ENCODE measurements at regions not wholly inside any gene's neighbourhood (a gene's known extent, or its start where the extent isn't known, plus 50 kb on each side); places are given as distances from the start of the nearest gene placed in this dataset.

- DNase-seq = no peak
These were observed 1000.9 kb downstream of the CDH18 start for GRCh38 chr5:18987101-18987500.

GRCh38 chr5:18990852-18991251 is 997.1 kb downstream of the CDH18 start:
- no peak for DNase-seq

DNA sequence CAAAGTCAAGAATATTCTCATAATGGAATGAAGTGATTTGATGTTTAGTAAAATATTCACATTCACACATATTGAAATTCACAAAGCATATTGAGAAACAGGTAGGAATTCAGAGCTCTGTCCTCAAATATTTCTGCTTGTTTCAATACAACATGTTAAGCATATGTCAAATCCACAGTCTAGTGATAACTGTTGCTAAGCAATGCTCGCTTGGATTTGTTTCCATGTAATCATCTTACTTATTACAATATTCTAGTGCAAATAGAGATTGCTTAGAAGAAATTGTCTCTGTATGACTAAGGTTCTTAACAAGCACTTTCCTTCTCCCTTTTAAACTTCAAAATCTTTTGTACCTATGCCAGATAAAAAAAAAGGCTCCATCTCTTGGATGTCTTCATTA is 995.7 kb downstream of the CDH18 start:
- DNase-seq = no peak

DNA sequence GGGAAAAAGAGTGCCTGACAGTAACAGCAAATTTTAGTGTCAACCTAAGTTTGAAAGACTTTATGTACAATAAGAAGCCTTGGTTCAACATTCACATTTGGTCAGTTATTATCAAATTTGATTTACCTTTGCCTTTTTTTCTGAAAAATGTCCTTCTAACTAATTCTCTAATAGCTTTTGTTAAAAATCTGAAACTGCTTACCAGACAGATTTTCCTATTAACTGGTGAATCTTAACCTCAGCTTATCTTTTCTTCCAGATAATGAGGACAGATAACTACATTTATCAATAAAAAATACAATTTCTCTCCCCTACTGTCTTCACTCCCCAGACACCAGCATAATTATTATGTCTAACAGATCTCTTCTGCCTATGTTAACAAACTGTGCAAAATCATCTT is 988.5 kb downstream of the CDH18 start:
- no peak for DNase-seq

GRCh38 chr5:19001054-19001453 is 986.9 kb downstream of the CDH18 start:
- DNase-seq = no peak

GRCh38 chr5:19001539-19001938 is 986.5 kb downstream of the CDH18 start:
- no peak for DNase-seq

GRCh38 chr5:19002111-19002510 is 985.9 kb downstream of the CDH18 start:
- DNase-seq = no peak

DNA sequence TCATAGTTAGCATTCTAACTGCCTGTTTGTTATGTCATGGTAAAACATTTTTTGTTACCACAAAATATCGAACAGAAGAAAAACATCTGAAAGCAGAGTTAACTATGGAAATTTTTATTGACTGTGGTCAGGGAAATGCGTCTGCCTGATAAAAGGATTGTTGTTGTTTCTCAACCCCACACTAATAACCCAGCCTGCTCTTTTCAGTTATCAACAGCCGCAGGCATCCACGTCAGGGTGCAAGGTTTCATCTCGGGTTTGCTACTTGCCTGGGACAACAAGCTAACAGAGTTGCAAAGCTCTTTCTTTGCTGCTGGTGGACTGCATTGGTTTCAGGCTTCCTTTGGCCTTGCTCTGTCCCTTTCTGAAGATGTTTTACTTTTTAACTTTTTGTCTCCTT is 969.2 kb downstream of the CDH18 start:
- DNase-seq = no peak

GRCh38 chr5:19031491-19031890 is 956.5 kb downstream of the CDH18 start:
- no peak for DNase-seq

DNA sequence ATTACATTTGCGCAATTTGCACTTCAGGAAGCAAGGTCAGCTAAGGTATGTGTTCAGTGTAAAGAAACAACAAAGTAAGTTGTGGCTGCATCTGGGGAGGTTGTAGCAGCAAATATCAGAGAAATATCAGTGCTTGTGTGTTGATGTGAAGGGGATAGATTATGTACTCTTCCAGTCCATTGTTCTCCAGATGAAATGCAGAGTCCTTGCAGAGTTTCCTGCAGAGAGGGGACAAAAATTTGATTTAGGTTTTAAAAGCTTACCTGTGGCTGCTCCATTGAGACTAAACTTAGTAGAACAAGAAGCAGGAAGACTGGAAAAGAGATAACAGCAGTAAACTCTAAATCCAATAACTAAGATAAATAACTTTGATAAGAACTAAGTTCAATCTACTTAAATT is 952.2 kb downstream of the CDH18 start:
- no peak for DNase-seq

GRCh38 chr5:19042106-19042505 is 945.9 kb downstream of the CDH18 start:
- no peak for DNase-seq

GRCh38 chr5:19044311-19044710 is 943.7 kb downstream of the CDH18 start:
- DNase-seq = no peak

DNA sequence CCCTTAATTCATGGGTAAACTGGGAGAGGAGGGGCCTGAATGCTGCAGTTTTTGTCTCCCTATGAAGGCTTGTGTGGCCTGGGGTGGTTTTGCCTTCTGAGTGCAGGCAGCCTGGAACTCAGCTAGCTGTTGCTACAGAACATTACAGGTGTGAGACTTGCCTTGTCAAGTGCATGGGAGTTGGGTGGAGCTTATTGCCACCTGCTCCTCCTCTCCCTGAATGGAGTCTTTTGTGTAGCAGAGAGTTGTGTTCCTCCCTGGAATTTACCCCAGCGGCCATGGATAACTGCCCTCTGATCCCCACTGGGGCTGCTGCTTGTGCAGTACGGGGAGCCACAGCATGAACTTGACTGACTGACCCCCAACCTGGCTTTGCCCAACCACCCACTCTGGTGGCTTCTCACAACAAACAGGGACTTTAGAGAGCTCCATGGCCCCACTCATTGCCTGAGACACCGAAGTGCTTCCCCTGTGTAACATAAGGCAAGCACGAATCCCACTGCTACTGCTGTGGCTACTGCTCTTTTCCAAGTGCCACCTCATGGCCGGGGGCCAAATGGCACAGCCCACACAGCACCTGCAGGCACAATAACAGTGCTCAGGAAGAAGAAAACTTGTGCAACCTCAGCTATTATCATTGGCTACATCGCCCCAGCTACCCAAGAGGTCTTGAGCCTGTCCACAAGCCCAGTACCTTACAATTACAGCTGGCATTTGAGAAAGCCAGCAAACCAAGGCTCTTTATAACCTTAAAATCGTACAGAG is 942.9 kb downstream of the CDH18 start:
- no peak for DNase-seq

GRCh38 chr5:19047277-19047676 is 940.7 kb downstream of the CDH18 start:
- DNase-seq = no peak

DNA sequence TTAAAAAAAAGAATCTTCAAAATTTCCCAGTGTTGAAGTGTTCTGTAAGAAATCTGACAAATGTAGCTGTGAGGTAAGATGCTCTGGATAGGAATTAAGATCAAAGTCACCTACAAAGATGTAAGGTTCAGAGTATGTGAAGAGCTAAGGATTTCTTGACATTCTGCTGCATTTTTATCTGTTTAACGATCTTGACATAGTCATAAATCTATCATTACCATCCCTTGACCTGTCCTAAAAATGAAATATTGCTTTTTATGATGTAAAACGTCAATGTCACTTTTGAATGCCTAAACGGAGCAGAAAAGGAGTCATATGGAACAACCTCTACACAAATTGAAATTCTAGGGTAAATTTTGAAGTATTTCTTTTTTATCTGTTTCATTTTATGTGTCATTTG is 939.3 kb downstream of the CDH18 start:
- DNase-seq = no peak

- no peak for DNase-seq
These were observed 929.8 kb downstream of the CDH18 start for GRCh38 chr5:19058216-19058615.

DNA sequence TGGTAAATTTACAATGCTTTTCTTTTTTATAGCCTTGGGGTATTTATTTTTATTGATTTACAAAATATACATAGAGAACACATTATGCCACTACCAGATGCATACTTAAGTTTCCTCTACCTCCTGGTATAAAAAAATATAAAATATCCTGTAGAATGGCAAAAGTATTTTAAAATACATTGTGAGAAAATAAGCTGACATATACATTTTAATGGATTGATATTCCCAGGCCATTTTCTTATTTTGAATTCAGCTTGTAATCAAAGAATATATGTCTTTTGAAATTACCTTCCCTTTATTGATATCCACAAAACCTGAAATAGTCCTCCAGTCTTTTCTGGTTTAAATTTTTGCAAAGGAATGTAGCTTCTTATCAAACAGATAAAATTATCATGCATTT is 923.9 kb downstream of the CDH18 start:
- no peak for DNase-seq

GRCh38 chr5:19067741-19068140 is 920.3 kb downstream of the CDH18 start:
- no peak for DNase-seq

DNA sequence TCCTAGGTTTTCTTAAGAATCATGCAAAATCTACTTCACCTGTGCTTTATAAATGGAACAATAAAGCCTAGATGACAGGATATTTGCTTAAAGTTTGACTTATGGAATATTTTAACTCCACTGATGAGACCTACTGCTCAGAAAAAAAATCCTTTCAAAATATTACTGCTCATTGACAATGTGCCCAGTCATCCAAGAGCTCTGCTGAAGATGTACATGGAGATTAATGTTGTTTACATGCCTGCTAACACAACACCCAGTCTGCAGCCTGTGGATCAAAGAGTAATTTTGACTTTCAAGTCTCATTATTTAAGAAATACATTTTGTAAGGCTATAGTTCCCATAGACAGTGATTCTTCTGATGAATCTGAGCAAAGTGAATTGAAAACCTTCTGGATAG is 889.6 kb downstream of the CDH18 start:
- DNase-seq = no peak

- DNase-seq = no peak
These were observed 888.8 kb downstream of the CDH18 start for GRCh38 chr5:19099195-19099594.

- DNase-seq = no peak
These were observed 883.1 kb downstream of the CDH18 start for GRCh38 chr5:19104948-19105347.

DNA sequence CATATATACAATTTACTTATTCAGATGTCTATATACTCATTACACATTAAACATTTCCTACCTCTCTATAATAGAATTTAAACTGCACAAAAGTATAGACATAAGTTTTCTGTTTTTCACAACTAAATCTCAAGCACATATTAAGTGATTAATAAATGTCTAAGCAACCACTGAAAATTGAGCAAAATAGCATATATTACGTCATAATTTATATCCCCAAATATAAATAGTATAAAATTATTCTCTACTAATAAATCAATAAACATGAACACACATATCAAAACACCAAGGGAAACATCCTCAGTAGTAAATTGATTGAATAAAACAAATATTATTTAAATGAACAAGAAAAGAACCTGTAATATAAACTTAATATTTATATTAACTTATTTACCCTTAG is 865.1 kb downstream of the CDH18 start:
- no peak for DNase-seq

DNA sequence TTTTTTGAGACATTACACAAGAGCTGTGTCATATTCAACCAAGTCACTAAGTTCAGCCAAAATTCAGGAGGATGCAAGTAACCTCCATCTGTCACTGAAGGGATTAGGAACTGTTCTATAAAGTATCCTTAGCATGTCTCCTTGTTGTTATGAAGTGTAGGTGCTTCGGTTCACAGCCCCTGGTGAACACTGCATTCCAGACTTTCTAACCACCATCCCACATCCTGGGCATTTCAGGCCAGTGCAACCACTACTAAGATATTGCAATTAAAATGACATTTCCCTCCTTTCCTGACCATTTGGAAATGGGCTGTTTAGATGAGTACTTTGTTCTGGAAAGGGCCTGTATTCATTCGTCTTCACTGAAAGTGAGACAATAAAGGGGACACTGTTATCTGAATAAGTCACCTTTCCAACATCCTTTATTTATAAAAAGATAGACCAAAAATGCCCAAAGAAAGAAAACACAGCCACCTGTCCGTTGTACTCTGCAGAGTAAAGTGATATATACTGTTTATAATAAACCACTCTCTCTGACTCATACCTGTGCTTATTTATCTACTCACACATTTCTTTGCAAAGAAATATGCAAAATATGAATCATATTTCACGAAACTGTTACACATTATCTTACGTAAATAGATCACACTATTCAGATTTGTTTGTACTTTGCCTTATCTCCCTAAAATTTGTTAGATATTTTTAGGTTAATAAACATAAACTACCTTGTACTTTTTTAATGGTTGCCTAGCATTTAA is 861.9 kb downstream of the CDH18 start:
- DNase-seq = no peak

- DNase-seq = no peak
These were observed 847.7 kb downstream of the CDH18 start for GRCh38 chr5:19140276-19140675.
